H1 (cell line): ENCODE measurements at regions not wholly inside any gene's neighbourhood (a gene's known extent, or its start where the extent isn't known, plus 50 kb on each side); places are given as distances from the start of the nearest gene placed in this dataset.

Experiments
- BCL11A ChIP-seq, 2 experiments: IDR thresholded peaks; one replicate each; pipeline ENCODE4 v1.6.1; 2011; ENCODE audit warnings: low read depth in 2 of 2, low read length in 2 of 2, mild to moderate bottlenecking in 2 of 2
- CHD2 ChIP-seq: IDR thresholded peaks from 2 replicates; pipeline ENCODE4 v1.6.1; 2012; ENCODE audit warnings: low read length, improper control_type of control experiment
- EZH2 ChIP-seq: fragments of 200-600 bp; sonication (generic); IDR thresholded peaks from 2 replicates; pipeline ENCODE4 v1.7.1; 2012; ENCODE audit warnings: low read depth, mild to moderate bottlenecking, moderate library complexity, low read length, inconsistent platforms; ENCODE audit not compliant: severe bottlenecking
- PHF8 ChIP-seq: fragments of 200-600 bp; sonication (generic); conservative IDR thresholded peaks from 2 replicates; pipeline ENCODE4 v1.7.1; 2012; ENCODE audit warnings: low read depth, mild to moderate bottlenecking, inconsistent platforms, low read length, moderate library complexity
- SIN3A ChIP-seq, 2 experiments: IDR thresholded peaks in 1 of 2; conservative IDR thresholded peaks in 1 of 2; 2 replicates each; pipeline ENCODE4 v1.6.1; 2011 to 2012; ENCODE audit warnings: low read length in 2 of 2, improper control_type of control experiment in 1 of 2, low read depth in 1 of 2, mild to moderate bottlenecking in 1 of 2
- SP2 ChIP-seq: IDR thresholded peaks from 2 replicates; pipeline ENCODE4 v1.6.1; 2012; ENCODE audit warnings: mild to moderate bottlenecking, low read length, inconsistent platforms
- YY1 ChIP-seq: IDR thresholded peaks from 2 replicates; pipeline ENCODE4 v1.6.1; 2011; ENCODE audit warnings: low read depth, mild to moderate bottlenecking, low read length
- ZNF274 ChIP-seq: IDR thresholded peaks from 2 replicates; pipeline ENCODE4 v1.7.0; 2012; ENCODE audit warnings: low read length, borderline replicate concordance; ENCODE audit errors: extremely low read depth
- TF ChIP-seq, protein P1 (sequence below), 3 experiments: IDR thresholded peaks; 1 replicate in 2 of 3; 2 replicates in 1 of 3; pipeline versions ENCODE4 v1.5.1 to v1.6.1; 2011; ENCODE audit warnings: low read length in 3 of 3, mild to moderate bottlenecking in 3 of 3, inconsistent platforms in 2 of 3, low read depth in 1 of 3, moderate library complexity in 1 of 3; ENCODE audit not compliant: insufficient read depth in 1 of 3; ENCODE audit errors: control extremely low read depth in 1 of 3

DNA sequence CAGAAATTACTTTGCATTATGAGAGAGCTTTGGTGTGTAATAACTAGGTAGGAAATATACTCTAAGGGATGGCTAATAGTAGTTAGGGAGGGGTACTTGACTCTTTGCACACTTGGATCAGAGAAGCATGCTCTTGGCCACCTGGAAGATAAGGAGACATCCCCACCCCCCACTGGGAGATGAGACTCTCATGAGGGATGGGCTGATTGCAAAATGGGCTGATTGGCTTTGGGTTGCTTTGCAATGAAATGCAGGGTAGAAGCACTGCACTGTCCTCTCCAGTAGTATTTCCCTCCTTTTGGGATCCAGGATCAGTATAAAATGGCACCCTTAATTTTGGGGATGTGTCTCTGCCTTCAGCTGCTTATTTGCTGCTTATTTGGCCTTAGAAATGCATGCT, 71.2 kb upstream of the EPS8L3 start:
- TF ChIP-seq, protein P1, sequence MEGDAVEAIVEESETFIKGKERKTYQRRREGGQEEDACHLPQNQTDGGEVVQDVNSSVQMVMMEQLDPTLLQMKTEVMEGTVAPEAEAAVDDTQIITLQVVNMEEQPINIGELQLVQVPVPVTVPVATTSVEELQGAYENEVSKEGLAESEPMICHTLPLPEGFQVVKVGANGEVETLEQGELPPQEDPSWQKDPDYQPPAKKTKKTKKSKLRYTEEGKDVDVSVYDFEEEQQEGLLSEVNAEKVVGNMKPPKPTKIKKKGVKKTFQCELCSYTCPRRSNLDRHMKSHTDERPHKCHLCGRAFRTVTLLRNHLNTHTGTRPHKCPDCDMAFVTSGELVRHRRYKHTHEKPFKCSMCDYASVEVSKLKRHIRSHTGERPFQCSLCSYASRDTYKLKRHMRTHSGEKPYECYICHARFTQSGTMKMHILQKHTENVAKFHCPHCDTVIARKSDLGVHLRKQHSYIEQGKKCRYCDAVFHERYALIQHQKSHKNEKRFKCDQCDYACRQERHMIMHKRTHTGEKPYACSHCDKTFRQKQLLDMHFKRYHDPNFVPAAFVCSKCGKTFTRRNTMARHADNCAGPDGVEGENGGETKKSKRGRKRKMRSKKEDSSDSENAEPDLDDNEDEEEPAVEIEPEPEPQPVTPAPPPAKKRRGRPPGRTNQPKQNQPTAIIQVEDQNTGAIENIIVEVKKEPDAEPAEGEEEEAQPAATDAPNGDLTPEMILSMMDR (IDR thresholded peaks at IDR 0.05; ENCODE audit: control extremely low read depth in 1 of 3, insufficient read depth in 1 of 3, low read depth in 1 of 3, low read length in 3 of 3) = no peak
- no peak for TF ChIP-seq CHD2
- no peak for TF ChIP-seq EZH2
- no peak for TF ChIP-seq BCL11A (IDR thresholded peaks at IDR 0.05; ENCODE audit: low read depth in 2 of 2, low read length in 2 of 2)
- TF ChIP-seq YY1 = no peak
- no peak for TF ChIP-seq ZNF274
- TF ChIP-seq PHF8 = no peak
- no peak for TF ChIP-seq SP2
- TF ChIP-seq SIN3A (conservative IDR thresholded peaks at IDR 0.05 in 1 of 2, IDR thresholded peaks at IDR 0.05 in 1 of 2; ENCODE audit: low read depth in 1 of 2, low read length in 2 of 2) = no peak
